ENCODE measurements at regions not wholly inside any gene's neighbourhood (a gene's known extent, or its start where the extent isn't known, plus 50 kb on each side); places are given as distances from the start of the nearest gene placed in this dataset.

GRCh38 chr4:11739992-11740391 lies 311.3 kb upstream of the HS3ST1 start:
- Mint-ChIP-seq H3K4me3 (no peak overlapping the region), H3K4me1 (no peaks in the 10 kb centered on the region), H3K9me3 (ENCODE audit: insufficient read depth) (no peaks in the 10 kb centered on the region), H3K27ac (no peak overlapping the region), H3K27me3 (no peaks in the 10 kb centered on the region)
- POLR2A ChIA-PET = no interaction called here
- Histone ChIP-seq H4K20me1 (ENCODE audit: control insufficient read depth, insufficient read depth, low read length, poor library complexity, severe bottlenecking) (no peaks in the 10 kb centered on the region), H3K4me2 (replicated peaks; ENCODE audit: low read depth, low read length, poor library complexity, severe bottlenecking) (no peak overlapping the region), H3K9ac (ENCODE audit: low read length) (no peak overlapping the region), H3K4me1 (ENCODE audit: control insufficient read depth in 2 of 2, insufficient read depth in 2 of 2, low read length in 2 of 2) (no peaks in the 10 kb centered on the region), H3K9me3 (ENCODE audit: control extremely low read depth in 1 of 3, control insufficient read depth in 2 of 3, insufficient read depth in 1 of 3, low read length in 2 of 3) (peaks cover 0 to 6% (median 1%) of the 10 kb centered on the region in 3 donors), H3K27ac (ENCODE audit: low read length in 2 of 2) (no peak overlapping the region), H3K27me3 (replicated peaks in 1 of 4; ENCODE audit: control extremely low read depth in 1 of 4, control insufficient read depth in 3 of 4, insufficient read depth in 4 of 4, low read length in 3 of 4) (no peaks in the 10 kb centered on the region), H3K79me2 (ENCODE audit: control insufficient read depth, insufficient read depth, low read length) (no peaks in the 10 kb centered on the region), H3K36me3 (replicated peaks in 1 of 2; ENCODE audit: control extremely low read depth in 1 of 2, control insufficient read depth in 1 of 2, extremely low read depth in 1 of 2, insufficient read depth in 2 of 2, low read length in 1 of 2) (no peaks in the 10 kb centered on the region), H3K4me3 (ENCODE audit: control extremely low read depth in 1 of 5, extremely low read depth in 1 of 5, insufficient read depth in 1 of 5, low read depth in 2 of 5, low read length in 4 of 5) (no peak overlapping the region), H2AFZ (ENCODE audit: insufficient read depth, low read depth, low read length, poor library complexity, severe bottlenecking) (no peak overlapping the region)
- CTCF ChIA-PET = no interaction called here
- DNase-seq = no peak
- intact Hi-C loops (cut with micrococcal nuclease) = no loop called here
- TF ChIP-seq, protein P1, sequence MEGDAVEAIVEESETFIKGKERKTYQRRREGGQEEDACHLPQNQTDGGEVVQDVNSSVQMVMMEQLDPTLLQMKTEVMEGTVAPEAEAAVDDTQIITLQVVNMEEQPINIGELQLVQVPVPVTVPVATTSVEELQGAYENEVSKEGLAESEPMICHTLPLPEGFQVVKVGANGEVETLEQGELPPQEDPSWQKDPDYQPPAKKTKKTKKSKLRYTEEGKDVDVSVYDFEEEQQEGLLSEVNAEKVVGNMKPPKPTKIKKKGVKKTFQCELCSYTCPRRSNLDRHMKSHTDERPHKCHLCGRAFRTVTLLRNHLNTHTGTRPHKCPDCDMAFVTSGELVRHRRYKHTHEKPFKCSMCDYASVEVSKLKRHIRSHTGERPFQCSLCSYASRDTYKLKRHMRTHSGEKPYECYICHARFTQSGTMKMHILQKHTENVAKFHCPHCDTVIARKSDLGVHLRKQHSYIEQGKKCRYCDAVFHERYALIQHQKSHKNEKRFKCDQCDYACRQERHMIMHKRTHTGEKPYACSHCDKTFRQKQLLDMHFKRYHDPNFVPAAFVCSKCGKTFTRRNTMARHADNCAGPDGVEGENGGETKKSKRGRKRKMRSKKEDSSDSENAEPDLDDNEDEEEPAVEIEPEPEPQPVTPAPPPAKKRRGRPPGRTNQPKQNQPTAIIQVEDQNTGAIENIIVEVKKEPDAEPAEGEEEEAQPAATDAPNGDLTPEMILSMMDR (IDR thresholded peaks at IDR 0.05) = no peak
- TF ChIP-seq EZH2 (IDR thresholded peaks at IDR 0.05; ENCODE audit: borderline replicate concordance, insufficient read depth, low read depth, low read length, poor library complexity, severe bottlenecking) = no peak
- no CpG with 5 or more reads among the region's 1 CpG for whole genome bisulfite sequencing (ENCODE audit: insufficient coverage)
- ATAC-seq (ENCODE audit: low read depth) = no peak

DNA sequence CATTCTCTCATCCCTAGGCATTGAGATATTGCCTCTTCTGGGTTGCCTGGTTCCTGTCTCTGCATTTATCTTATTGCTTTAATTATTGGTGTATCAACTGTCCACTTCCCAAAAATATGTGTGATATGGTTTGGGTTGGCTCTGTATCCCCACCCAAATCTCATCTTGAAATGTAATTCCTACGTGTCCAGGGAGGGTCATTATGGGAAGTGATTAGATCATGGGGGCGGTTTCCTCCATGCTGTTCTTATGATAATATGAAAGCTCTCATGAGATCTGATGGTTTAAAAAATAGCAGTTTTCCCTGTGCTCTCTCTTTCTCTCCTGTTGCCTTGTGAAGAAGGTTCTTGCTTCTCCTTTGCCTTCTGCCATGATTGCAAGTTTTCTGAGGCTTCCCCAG lies 308.3 kb upstream of the HS3ST1 start:
- no peak for TF ChIP-seq EZH2 (IDR thresholded peaks at IDR 0.05; ENCODE audit: borderline replicate concordance, insufficient read depth, low read depth, low read length, poor library complexity, severe bottlenecking)
- TF ChIP-seq, protein P1 (IDR thresholded peaks at IDR 0.05) = no peak
- Histone ChIP-seq H3K36me3 (replicated peaks in 1 of 2; ENCODE audit: control extremely low read depth in 1 of 2, control insufficient read depth in 1 of 2, extremely low read depth in 1 of 2, insufficient read depth in 2 of 2, low read length in 1 of 2) (no peaks in the 10 kb centered on the region), H3K4me2 (replicated peaks; ENCODE audit: low read depth, low read length, poor library complexity, severe bottlenecking) (no peak overlapping the region), H4K20me1 (ENCODE audit: control insufficient read depth, insufficient read depth, low read length, poor library complexity, severe bottlenecking) (no peaks in the 10 kb centered on the region), H3K4me1 (ENCODE audit: control insufficient read depth in 2 of 2, insufficient read depth in 2 of 2, low read length in 2 of 2) (no peaks in the 10 kb centered on the region), H3K4me3 (ENCODE audit: control extremely low read depth in 1 of 5, extremely low read depth in 1 of 5, insufficient read depth in 1 of 5, low read depth in 2 of 5, low read length in 4 of 5) (no peak overlapping the region), H3K79me2 (ENCODE audit: control insufficient read depth, insufficient read depth, low read length) (no peaks in the 10 kb centered on the region), H3K9me3 (ENCODE audit: control extremely low read depth in 1 of 3, control insufficient read depth in 2 of 3, insufficient read depth in 1 of 3, low read length in 2 of 3) (peaks cover 0 to 6% (median 1%) of the 10 kb centered on the region in 3 donors), H2AFZ (ENCODE audit: insufficient read depth, low read depth, low read length, poor library complexity, severe bottlenecking) (no peak overlapping the region), H3K27me3 (replicated peaks in 1 of 4; ENCODE audit: control extremely low read depth in 1 of 4, control insufficient read depth in 3 of 4, insufficient read depth in 4 of 4, low read length in 3 of 4) (no peaks in the 10 kb centered on the region), H3K9ac (ENCODE audit: low read length) (no peak overlapping the region), H3K27ac (ENCODE audit: low read length in 2 of 2) (no peak overlapping the region)
- Mint-ChIP-seq H3K9me3 (ENCODE audit: insufficient read depth) (no peaks in the 10 kb centered on the region), H3K4me1 (no peaks in the 10 kb centered on the region), H3K4me3 (no peak overlapping the region), H3K27ac (no peak overlapping the region), H3K27me3 (no peaks in the 10 kb centered on the region)
- ATAC-seq (ENCODE audit: low read depth) (no peak), DNase-seq (no peak)
- intact Hi-C loops (cut with micrococcal nuclease) = no loop called here
- no CpG with 5 or more reads among the region's 2 CpGs for WGBS (ENCODE audit: insufficient coverage)
- ChIA-PET CTCF (no interaction called here), POLR2A (no interaction called here)

Data from B cell (primary cell).